HG03342 (cell line): ENCODE measurements at regions not wholly inside any gene's neighbourhood (a gene's known extent, or its start where the extent isn't known, plus 50 kb on each side); places are given as distances from the start of the nearest gene placed in this dataset.
"Not testable (repeated sequence)": the region's sequence is repeated elsewhere in the genome, so short reads cannot be mapped to it uniquely, and the experiment has no call there.

Source experiments
- ATAC-seq: cut with Tn5 transposase; IDR thresholded peaks from one replicate; pipeline ENCODE4 v1.9.1; 2021; ENCODE audit warnings: mild to moderate bottlenecking, moderate library complexity; ENCODE audit not compliant: unreplicated experiment

GRCh38 chr2:95654897-95655296 is 63.1 kb downstream of the TRIM43 start:
- not testable (repeated sequence) for ATAC-seq

DNA sequence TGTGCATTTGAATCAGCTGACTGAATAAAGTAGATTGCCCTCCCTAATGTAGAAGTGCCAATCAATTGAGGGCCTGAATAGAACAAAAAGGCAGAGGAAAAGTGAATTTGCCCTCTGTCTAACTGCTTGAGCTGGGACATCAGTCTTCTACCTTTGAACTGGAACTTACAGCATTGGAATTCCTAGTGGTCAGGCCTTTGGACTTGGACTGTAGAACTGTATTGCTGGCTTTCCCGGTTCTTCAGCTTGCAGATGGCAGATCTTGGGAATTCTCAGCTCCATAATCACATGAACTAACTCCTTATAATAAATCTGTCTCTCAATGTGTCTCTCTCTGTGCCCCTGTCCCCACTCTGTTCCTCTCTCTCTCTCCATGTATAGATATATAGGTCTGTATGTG is 64.8 kb downstream of the TRIM43 start:
- ATAC-seq: not testable (repeated sequence)

DNA sequence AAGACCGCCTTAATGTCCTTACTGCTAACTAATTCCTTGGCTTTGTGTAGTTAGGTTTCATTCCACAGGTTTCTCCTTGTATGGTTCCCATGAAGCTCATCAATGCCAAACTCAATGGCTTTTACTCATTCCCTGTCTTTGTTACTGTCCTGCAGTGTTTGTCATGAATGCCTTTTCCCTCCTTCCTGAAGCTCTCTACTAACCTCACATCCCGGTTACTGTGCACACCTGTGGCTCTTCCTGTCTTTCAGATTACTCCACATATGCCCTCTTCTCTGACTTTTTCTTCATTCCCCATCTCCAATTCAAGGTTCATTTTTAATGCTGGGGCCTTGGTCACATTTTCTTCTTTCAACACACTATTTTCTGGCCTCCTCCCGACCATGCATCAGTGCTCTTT is 66.1 kb downstream of the TRIM43 start:
- not testable (repeated sequence) for ATAC-seq

DNA sequence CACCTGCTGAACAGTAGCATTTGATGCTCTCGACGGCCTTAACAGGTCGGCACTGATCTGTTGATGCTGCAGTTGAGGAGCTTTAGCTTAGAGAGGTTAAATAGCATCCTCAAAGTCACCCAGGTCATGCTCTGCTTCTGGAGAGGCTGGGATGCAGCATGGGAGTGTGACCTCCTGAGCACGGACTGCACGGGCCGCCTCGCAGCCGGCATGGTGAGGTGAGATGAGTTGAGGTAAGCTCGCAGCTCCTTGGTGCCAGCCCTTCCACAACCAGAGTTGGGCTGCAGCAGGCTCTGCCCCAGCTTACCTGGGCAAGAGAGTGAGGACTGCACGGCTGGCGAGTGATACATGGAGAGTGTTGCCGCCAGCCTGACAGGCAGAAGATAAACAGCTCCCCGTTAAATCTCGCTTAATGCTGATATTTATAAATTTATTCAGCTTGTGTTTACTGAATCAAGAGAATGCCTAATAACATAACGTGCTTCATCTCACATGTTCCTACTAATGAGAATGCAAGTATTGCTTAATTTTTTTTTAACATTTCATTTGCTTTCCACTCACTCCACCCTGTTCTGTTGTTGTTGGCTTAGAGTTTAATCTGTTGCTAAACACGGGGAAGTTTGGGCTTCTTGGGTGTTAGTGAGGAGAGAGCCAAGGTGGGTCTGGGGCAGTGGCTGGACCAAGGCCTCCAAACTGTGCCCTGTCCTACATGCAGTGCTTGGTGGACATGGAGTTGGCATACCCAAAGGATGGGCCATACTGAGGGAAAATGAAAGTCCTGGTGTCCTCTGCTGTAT is 69.2 kb downstream of the TRIM43 start:
- not testable (repeated sequence) for ATAC-seq

GRCh38 chr2:95663471-95664441 is 72.0 kb downstream of the TRIM43 start:
- ATAC-seq: not testable (repeated sequence)

DNA sequence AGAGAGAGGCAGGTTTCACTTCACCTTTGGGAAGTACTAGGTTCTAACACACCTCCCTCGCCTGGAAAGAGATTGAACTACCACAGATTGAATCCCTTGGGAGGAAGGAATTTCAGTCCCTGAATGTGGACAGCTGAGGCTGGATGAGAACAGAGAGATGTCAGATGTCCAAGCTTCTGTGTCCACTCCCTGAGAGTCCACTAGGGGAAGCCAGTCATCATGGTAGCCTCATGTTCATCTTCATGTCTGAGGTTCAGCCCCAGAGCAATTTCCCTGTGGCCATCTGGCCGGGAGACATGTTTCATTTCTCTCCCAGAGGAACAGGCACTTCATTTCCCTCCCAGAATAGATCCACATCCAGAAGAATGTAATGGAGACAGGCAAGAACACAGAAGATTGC is 74.8 kb downstream of the TRIM43 start:
- not testable (repeated sequence) for ATAC-seq

GRCh38 chr2:95667480-95667879 is 75.7 kb downstream of the TRIM43 start:
- ATAC-seq: no peak

- ATAC-seq: not testable (repeated sequence)
Measured at GRCh38 chr2:95668934-95669333, 77.1 kb downstream of the TRIM43 start.

GRCh38 chr2:95669441-95669991 is 77.7 kb downstream of the TRIM43 start:
- ATAC-seq: no peak

GRCh38 chr2:95670167-95670566 is 78.4 kb downstream of the TRIM43 start:
- no peak for ATAC-seq

- no peak for ATAC-seq
Measured at GRCh38 chr2:95670686-95671085, 78.9 kb downstream of the TRIM43 start.

DNA sequence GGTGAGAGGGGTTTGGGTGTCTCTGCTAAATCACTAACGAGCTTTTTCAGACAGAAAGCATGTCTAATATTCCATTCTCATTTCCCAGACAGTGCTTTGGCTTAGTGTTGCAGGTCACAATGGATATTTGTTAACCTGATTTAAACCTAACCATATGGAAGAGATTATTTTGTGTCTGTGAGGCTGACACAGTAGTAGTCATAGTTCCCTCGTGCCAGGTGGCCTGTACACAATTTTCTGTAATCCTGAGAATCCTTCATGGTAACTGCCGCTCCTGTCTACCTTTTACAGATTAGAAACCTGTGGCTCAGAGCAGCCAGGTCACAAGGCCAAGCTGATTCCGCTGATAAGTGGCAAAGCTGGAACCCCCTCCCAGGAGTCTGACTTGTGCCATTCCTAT is 79.4 kb downstream of the TRIM43 start:
- not testable (repeated sequence) for ATAC-seq

DNA sequence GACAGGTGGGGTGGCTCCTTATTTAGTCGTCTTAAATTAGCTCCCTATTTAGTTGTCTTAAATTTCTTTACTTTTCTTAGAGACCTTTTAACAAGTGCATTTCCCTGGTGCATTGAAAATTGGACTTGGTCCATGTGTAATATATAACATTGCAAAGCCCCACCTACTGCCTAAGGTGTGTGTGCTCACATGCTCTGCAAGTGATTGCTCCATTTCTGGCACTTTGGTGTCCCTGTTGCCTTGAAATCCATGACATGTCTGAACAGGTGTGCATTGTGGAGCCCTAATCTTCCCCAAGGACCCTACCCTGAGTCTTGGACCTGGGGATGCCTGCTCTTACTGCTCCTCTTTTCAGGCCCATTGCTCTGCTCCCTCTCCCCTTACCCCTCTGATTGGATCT is 80.2 kb downstream of the TRIM43 start:
- ATAC-seq: not testable (repeated sequence)

GRCh38 chr2:95672500-95672899 is 80.7 kb downstream of the TRIM43 start:
- ATAC-seq: not testable (repeated sequence)

GRCh38 chr2:95674186-95674585 is 82.4 kb downstream of the TRIM43 start:
- no peak for ATAC-seq

DNA sequence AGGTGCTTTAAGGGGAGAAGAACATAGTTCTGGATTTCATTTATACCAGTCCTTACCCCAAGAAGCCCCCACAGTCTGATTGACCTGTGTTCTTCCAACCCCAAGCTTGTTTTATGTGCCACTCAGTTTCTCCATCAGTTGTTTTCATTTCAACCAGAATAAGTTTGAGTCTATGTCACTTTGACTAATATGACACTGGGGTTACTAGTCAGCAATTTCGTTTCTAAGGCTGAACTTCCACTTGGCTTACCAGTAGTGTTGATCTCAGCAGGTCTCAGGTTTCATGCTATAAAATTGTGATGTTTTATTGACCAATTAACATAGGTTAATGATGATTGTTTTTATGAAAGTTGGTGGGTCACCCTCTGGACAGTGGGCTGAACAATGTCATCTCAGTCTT is 84.8 kb downstream of the TRIM43 start:
- not testable (repeated sequence) for ATAC-seq

DNA sequence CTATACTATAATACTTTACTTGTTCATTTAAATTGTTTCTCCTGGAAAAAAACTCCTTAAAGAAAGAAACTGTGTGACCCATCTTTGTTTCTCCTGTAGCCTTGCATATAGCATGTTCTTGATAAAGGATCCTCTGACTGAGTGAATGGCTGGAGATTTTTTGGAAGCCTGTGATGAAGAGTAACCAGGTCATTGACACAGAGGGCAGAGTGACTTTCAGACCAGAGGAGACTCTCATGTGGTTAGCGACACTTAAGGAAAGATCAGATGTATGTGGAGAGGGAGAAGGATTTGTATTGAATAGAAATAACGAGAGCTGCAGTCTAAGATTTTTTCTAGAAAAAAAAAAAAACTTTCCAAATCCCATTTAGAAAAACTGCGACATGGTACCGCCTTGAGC is 85.5 kb downstream of the TRIM43 start:
- no peak for ATAC-seq

- not testable (repeated sequence) for ATAC-seq
Measured at GRCh38 chr2:95677833-95678232, 86.0 kb downstream of the TRIM43 start.

GRCh38 chr2:95681158-95681557 is 89.4 kb downstream of the TRIM43 start:
- not testable (repeated sequence) for ATAC-seq

DNA sequence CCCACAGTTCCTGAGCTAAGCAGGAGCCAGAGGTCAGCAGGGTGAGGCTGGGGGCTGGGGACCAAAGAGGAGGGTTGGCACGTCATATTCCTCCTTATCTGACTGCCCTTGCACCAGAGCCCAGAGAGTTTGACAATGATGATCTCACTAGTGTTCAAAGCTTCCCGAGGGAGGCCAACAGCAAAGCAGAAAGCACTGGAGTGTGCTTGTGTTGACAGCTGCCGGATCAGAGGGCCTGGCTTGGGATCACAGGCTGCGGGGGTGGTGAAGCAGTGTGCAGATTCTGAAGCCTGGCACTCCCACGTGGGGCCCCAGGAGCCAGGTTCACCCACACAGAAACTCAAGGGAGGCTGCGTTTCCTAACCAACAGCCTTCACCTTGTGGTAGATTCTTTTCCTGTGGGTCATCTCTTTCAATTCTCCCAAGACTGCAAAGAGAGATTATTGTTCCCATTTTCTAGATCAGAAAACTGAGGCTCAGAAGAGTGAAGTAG is 89.8 kb downstream of the TRIM43 start:
- not testable (repeated sequence) for ATAC-seq

DNA sequence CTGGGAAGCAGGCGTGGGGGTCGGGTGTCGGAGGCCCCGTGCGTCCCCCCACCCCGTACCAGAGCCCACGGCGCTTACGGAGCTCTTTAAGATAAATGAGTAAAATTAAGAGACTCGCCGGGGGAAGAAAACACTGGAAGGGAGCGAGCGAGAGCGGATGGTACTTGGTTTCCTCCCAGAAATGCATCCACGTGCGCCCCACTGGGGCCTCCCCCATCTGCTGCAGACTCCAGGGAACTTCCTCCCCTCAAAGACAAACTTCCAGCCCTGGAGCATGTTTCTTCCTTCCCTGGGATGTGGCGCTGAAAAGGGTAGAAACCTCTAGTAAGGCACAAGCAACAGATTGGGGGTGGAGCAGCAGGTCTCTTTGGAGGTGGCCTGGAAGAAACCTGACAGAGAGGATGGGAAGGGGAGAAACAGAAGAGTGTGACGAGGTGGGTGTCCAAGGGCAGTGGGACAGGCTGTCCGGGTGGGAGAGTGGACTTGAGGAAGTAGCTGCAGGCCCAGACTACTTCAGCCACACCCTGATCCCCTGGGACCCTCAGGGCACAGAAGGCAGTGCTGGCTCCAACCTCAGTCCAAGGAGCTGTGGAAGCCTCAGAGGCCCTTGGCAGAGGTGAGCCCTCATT is 91.2 kb downstream of the TRIM43 start:
- ATAC-seq: not testable (repeated sequence)
